NCI-H1105 (cell line): ENCODE measurements at regions not wholly inside any gene's neighbourhood (a gene's known extent, or its start where the extent isn't known, plus 50 kb on each side); places are given as distances from the start of the nearest gene placed in this dataset.
A peak's percentile ranks its signal among the peaks of the same experiment; 100 is the strongest.
"Not testable (repeated sequence)": the region's sequence is repeated elsewhere in the genome, so short reads cannot be mapped to it uniquely, and the experiment has no call there.

ENCODE experiments used
- DNase-seq: peaks from one replicate; lab custom pipeline; 2025; lab: John Stamatoyannopoulos, UW

- DNase-seq, result no peak
Measured at GRCh38 chr2:67904966-67905365, 157.8 kb downstream of the C1D start.

GRCh38 chr2:67906547-67906946, 156.3 kb downstream of the C1D start:
- not testable (repeated sequence) for DNase-seq

GRCh38 chr2:67917332-67918054, 145.3 kb downstream of the C1D start:
- no peak for DNase-seq

- no peak for DNase-seq
Measured at GRCh38 chr2:67918471-67918870, 144.3 kb downstream of the C1D start.

- no peak for DNase-seq
Measured at GRCh38 chr2:67919490-67919889, 143.3 kb downstream of the C1D start.

- peak; percentile 14 for DNase-seq
Measured at GRCh38 chr2:67922080-67922785, 140.6 kb downstream of the C1D start.

GRCh38 chr2:67923696-67924095, 139.1 kb downstream of the C1D start:
- peak; percentile 59 for DNase-seq

- no peak for DNase-seq
Measured at GRCh38 chr2:67927501-67927900, 135.3 kb downstream of the C1D start.

- no peak for DNase-seq
Measured at GRCh38 chr2:67930156-67930555, 132.6 kb downstream of the C1D start.

- no peak for DNase-seq
Measured at GRCh38 chr2:67936969-67937368, 125.8 kb downstream of the C1D start.

GRCh38 chr2:67938053-67938452, 124.8 kb downstream of the C1D start:
- DNase-seq, result no peak

GRCh38 chr2:67945056-67945455, 117.7 kb downstream of the C1D start:
- DNase-seq, result no peak

- no peak for DNase-seq
Measured at GRCh38 chr2:67945940-67946339, 116.9 kb downstream of the C1D start.

- DNase-seq, result no peak
Measured at GRCh38 chr2:67948057-67948456, 114.7 kb downstream of the C1D start.

- no peak for DNase-seq
Measured at GRCh38 chr2:67948506-67948905, 114.3 kb downstream of the C1D start.

- DNase-seq, result no peak
Measured at GRCh38 chr2:67950018-67950417, 112.8 kb downstream of the C1D start.

GRCh38 chr2:67950919-67951318, 111.9 kb downstream of the C1D start:
- DNase-seq, result no peak

GRCh38 chr2:67952066-67952465, 110.7 kb downstream of the C1D start:
- DNase-seq, result no peak

- DNase-seq, result peak; percentile 84
Measured at GRCh38 chr2:67954093-67954748, 108.6 kb downstream of the C1D start.

GRCh38 chr2:67955748-67956603, 106.8 kb downstream of the C1D start:
- DNase-seq, result no peak

GRCh38 chr2:67965246-67965645, 97.6 kb downstream of the C1D start:
- no peak for DNase-seq

GRCh38 chr2:67970071-67970470, 92.7 kb downstream of the C1D start:
- DNase-seq, result no peak
